NCI-H2107 treated with DMSO at 0.1 percent for 48 hours (cell line): ENCODE measurements at regions not wholly inside any gene's neighbourhood (a gene's known extent, or its start where the extent isn't known, plus 50 kb on each side); places are given as distances from the start of the nearest gene placed in this dataset.
"Not testable (repeated sequence)": the region's sequence is repeated elsewhere in the genome, so short reads cannot be mapped to it uniquely, and the experiment has no call there.

Experiments used
- DNase-seq: peaks from one replicate; lab custom pipeline; 2025; ENCODE audit not compliant: unreplicated experiment; lab: John Stamatoyannopoulos, UW

- no peak for DNase-seq
These were observed 77.1 kb upstream of the RPL38 start for GRCh38 chr17:74126179-74126900.

DNA sequence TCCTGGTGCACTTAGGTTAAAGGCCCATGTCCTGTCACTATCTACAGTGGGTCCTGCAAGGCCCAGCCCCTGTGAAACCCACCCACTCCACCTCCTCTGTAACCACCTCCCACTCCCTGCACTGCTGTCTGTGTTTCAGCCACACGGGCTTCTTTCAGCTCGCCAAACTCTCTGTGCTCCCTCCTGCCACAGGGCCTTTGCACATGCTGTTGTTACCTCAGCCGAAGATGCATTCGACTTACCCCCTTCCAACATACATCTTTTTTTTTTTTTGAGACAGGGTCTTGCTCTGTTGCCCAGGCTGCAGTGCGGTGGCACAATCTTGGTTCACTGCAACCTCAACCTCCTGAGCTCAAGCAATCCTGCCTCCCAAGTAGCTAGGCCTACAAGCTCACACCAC is 76.5 kb upstream of the RPL38 start:
- DNase-seq: no peak

- DNase-seq: no peak
These were observed 74.8 kb upstream of the RPL38 start for GRCh38 chr17:74128456-74129211.

- DNase-seq: not testable (repeated sequence)
These were observed 73.7 kb upstream of the RPL38 start for GRCh38 chr17:74129800-74130199.

- DNase-seq: no peak
These were observed 73.2 kb upstream of the RPL38 start for GRCh38 chr17:74130276-74130675.

- no peak for DNase-seq
These were observed 72.6 kb upstream of the RPL38 start for GRCh38 chr17:74130841-74131240.

GRCh38 chr17:74132354-74132753 is 71.1 kb upstream of the RPL38 start:
- no peak for DNase-seq

DNA sequence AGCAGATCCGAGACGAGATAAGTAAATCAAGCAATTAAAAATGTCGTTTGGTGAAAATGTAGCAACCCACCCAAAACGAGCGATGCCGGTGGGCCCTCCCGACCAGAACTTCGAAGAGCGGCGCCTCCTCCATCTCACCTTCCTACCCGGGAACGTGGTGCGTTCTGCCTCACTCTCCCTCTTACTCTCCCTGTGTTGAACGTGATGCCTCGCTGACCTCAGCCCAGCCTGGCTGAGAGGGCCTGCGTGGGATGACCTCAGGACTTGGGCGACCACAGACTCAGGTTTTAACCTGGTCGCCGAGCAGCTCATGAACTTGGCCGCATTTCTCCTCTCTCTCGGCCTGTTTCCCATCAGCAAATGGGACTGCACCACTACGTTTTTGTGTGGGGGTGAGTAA is 69.7 kb upstream of the RPL38 start:
- DNase-seq: no peak

DNA sequence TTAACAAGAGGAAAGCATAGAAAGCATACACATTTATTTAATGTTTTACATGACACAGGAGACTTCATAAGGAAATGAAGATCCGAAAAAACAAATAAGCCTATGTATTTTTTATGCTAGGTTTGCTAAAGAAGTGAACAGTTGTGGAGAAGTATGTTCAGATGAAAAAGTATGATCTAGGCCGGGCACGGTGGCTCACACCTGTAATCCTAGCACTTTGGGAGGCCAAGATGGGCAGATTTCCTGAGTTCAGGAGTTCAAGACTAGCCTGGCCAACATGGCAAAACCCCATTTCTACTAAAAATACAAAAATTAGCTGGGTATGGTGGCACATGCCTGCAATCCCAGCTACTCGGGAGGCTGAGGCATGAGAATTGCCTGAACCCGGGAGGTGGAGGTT is 69.2 kb upstream of the RPL38 start:
- DNase-seq: not testable (repeated sequence)

GRCh38 chr17:74134991-74135390 is 68.5 kb upstream of the RPL38 start:
- DNase-seq: no peak

- no peak for DNase-seq
These were observed 67.9 kb upstream of the RPL38 start for GRCh38 chr17:74135391-74136167.

GRCh38 chr17:74137416-74137815 is 66.1 kb upstream of the RPL38 start:
- DNase-seq: no peak

DNA sequence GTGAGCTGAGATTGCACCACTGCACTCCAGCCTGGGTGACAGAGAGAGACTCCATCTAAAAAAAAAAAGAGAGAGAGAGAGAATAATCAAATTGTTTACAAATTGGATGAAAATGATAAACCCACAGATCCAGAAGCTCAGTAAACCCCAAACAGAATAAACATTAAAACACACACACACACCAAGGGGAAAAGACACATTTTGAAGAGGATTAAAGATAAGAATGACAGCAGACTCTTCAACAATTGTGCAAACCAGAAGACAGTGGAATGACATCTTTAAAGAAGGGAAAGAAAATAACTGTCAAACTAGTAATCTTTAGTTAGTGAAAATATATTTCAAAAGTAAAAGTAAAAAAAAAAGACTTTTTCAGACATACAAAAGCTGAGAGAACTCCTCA is 64.4 kb upstream of the RPL38 start:
- DNase-seq: no peak

- DNase-seq: no peak
These were observed 63.2 kb upstream of the RPL38 start for GRCh38 chr17:74140282-74140681.

DNA sequence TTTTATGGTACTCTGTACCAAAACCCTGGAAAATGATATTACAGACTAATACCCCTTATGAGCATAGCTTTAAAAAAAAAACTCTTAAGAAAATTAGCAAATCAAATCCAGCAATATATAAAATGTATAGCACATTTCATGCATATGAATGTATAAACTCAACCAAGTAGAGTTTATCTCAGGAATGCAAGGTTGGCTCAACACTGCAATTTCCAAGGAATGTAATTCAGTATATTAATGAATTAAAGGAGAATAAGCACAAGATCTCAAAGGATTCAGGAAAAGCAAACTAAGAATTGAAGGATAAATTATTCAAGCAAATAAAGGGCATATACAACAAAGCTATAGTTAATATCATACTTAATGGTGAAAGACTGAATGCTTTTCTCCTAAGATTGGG is 61.9 kb upstream of the RPL38 start:
- DNase-seq: no peak

- not testable (repeated sequence) for DNase-seq
These were observed 60.2 kb upstream of the RPL38 start for GRCh38 chr17:74143318-74143717.

DNA sequence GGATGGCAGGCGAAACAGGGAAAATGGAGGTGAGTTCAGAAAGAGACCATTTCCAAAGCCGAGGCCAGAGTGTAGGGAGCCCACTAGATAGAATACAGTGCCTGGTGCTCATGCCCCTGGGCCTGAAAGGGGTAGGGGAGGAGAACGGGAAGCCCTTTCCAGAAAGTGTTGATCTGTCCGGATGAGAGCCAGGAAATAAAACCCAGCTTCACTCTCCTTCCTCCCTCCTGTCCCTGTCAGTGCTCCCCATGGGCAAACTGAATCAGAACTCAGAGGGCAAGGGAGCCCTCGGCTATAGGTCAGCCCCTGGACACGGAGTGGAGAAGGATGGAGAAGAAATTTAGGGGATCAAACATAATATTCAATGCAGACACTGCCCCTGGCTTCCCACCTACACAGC is 57.7 kb upstream of the RPL38 start:
- no peak for DNase-seq

DNA sequence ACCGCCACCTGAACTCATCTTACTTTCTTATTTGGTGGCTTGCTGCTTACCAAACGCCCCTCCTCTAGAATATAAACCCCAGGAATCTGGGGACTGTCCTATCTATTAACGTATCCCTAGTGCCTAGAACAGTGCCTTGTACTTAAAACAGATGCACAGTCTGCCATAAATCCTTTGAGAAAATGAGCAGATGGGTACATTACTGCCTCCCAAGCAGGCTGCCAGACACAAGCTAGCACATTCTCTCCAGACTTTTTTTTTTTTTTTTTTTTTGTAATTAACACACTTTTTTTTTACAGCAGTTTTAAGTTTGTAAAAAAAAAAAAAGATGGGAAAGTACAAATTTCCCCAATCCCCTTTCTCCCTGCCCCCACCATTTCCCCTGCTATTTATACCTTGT is 57.3 kb upstream of the RPL38 start:
- no peak for DNase-seq

GRCh38 chr17:74147056-74147835 is 56.2 kb upstream of the RPL38 start:
- DNase-seq: no peak

DNA sequence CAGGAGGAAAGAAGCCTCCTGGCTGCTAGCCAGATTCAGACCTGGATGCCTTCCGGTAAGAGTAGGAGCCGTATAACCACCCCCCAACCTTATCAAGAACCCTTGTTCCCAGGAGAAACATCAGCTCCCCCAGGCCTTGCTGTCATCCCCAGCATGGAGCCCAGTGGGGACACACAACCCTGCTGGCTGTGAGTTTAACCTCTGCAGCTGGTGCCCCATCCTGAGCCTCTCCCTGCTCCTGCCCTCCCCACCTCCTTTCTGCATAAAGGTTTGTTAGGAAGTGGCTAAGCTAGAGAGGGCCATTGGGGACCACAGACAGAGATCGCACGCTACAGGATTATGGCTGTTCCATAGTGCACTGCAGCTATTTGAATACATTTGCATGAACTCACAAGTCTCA is 55.5 kb upstream of the RPL38 start:
- no peak for DNase-seq

GRCh38 chr17:74148446-74148845 is 55.0 kb upstream of the RPL38 start:
- DNase-seq: no peak
